HepG2 (cell line): ENCODE measurements at regions not wholly inside any gene's neighbourhood (a gene's known extent, or its start where the extent isn't known, plus 50 kb on each side); places are given as distances from the start of the nearest gene placed in this dataset.
"Not testable (repeated sequence)": the region's sequence is repeated elsewhere in the genome, so short reads cannot be mapped to it uniquely, and the experiment has no call there.

ENCODE experiments used
- ATAC-seq: fragments of 200-7000 bp; cut with Tn5 transposase; 3 replicates; pipeline ENCODE4 v1.9.1; 2020; ENCODE audit warnings: mild to moderate bottlenecking, moderate library complexity
- BruUV-seq: library from RNA; stranded (reverse); fragments of 400-500 nt; replicated peaks from 2 replicates; lab custom pipeline; 2021; lab: Mats Ljungman, UMichigan
- CTCF ChIA-PET: fragments of 300-600 bp; formaldehyde crosslinking; extraction: SDS; loops from one replicate; lab custom pipeline; 2021; ENCODE audit warnings: low total read pairs, inconsistent platforms, low intra/inter-chr PET ratio; lab: Yijun Ruan, JAX
- POLR2A ChIA-PET: fragments of 350-600 bp; sonication (Branson Sonifier 250); formaldehyde crosslinking; loops from one replicate; lab custom pipeline; 2020; ENCODE audit warnings: antibody characterized with exemption, inconsistent platforms; lab: Yijun Ruan, JAX
- DNase-seq: peaks from one replicate; pipeline ENCODE4 v3.0.0-alpha.2; 2015; ENCODE audit warnings: low spot score
- FAIRE-seq: peaks from 3 replicates; lab custom pipeline; 2011; peaks lifted over from hg19 to GRCh38; lab: Jason Lieb, UNC
- H2AFZ ChIP-seq: one replicate; pipeline ENCODE4 v1.6.1; 2011; ENCODE audit warnings: low read length, inconsistent platforms
- H3K27ac ChIP-seq: fragments of 300-600 bp; 3 replicates; pipeline ENCODE4 v1.8.0; 2011; ENCODE audit warnings: mixed run types, mild to moderate bottlenecking, mixed read lengths, low read length, inconsistent platforms; ENCODE audit not compliant: insufficient read depth; ENCODE audit errors: extremely low read length
- H3K27me3 ChIP-seq, 2 experiments: fragments of 200-600 bp in 1 of 2; 2 replicates in 1 of 2; 3 replicates in 1 of 2; pipeline versions ENCODE4 v1.6.0 to v1.8.0; 2011; ENCODE audit warnings: low read length in 2 of 2, mild to moderate bottlenecking in 2 of 2, moderate library complexity in 2 of 2, inconsistent platforms in 1 of 2; ENCODE audit not compliant: insufficient read depth in 2 of 2, control insufficient read depth in 1 of 2
- H3K36me3 ChIP-seq, 2 experiments: fragments of 200-600 bp in 1 of 2; replicated peaks in 1 of 2; 2 replicates in 1 of 2; 3 replicates in 1 of 2; pipeline versions ENCODE4 v1.5.1 to v1.8.0; 2011; ENCODE audit warnings: low read length in 2 of 2, inconsistent platforms in 1 of 2; ENCODE audit not compliant: insufficient read depth in 2 of 2, control insufficient read depth in 1 of 2
- H3K4me1 ChIP-seq: 2 replicates; pipeline ENCODE4 v1.5.1; 2012; ENCODE audit warnings: low read length, inconsistent platforms; ENCODE audit not compliant: insufficient read depth
- H3K4me2 ChIP-seq: 2 replicates; pipeline ENCODE4 v1.6.0; 2011; ENCODE audit warnings: low read depth, low read length, inconsistent platforms
- H3K4me3 ChIP-seq, 3 experiments: fragments of 200-600 bp in 1 of 3; sonication (generic), shearing (Covaris generic) in 1 of 3; replicated peaks in 1 of 3; 2 replicates each; pipeline ENCODE4 v1.5.1; 2011 to 2016; ENCODE audit warnings: low read length in 3 of 3, inconsistent platforms in 2 of 3, low read depth in 2 of 3, mild to moderate bottlenecking in 2 of 3, control low read depth in 1 of 3, mixed read lengths in 1 of 3; ENCODE audit not compliant: insufficient read depth in 1 of 3
- H3K79me2 ChIP-seq: one replicate; pipeline ENCODE4 v1.6.1; 2011; ENCODE audit warnings: low read length, inconsistent platforms; ENCODE audit not compliant: insufficient read depth
- H3K9ac ChIP-seq: 2 replicates; pipeline ENCODE4 v1.6.0; 2011; ENCODE audit warnings: mild to moderate bottlenecking, low read depth, low read length, inconsistent platforms; ENCODE audit not compliant: insufficient read depth
- H3K9me3 ChIP-seq: 2 replicates; pipeline ENCODE4 v1.5.1; 2012; ENCODE audit warnings: mild to moderate bottlenecking, low read length
- H4K20me1 ChIP-seq: 2 replicates; pipeline ENCODE4 v1.6.0; 2011; ENCODE audit warnings: inconsistent platforms, mild to moderate bottlenecking, low read length, moderate library complexity; ENCODE audit not compliant: insufficient read depth
- ZNF12 ChIP-seq: sonication (generic); formaldehyde crosslinking; IDR thresholded peaks from 2 replicates; pipeline ENCODE4 v1.5.0; 2020; ENCODE audit warnings: missing genetic modification reagents
- WGBS: methylation state at CpG from one replicate; pipeline ENCODE4 v1.1.6; 2017; ENCODE audit warnings: low lambda C conversion rate; 5-methylcytosine and 5-hydroxymethylcytosine counted together
- in situ Hi-C: cut with HindIII; loops from 2 replicates; pipeline ENCODE4 v1.10.0; 2017; ENCODE audit warnings: low pct_unique_long_range_greater_than_20kb; ENCODE audit not compliant: extremely low pct_ligation_motif_present
- intact Hi-C: fragments of 100-400 bp; cut with micrococcal nuclease; formaldehyde crosslinking; loops from one replicate; pipeline ENCODE4 v1.10.0; 2022; ENCODE audit not compliant: unreplicated experiment

- H4K20me1 ChIP-seq, H2AFZ ChIP-seq, POLR2A ChIA-PET, H3K36me3 ChIP-seq, DNase-seq, ATAC-seq, in situ Hi-C loops, intact Hi-C loops, H3K27me3 ChIP-seq, H3K79me2 ChIP-seq, BruUV-seq, CTCF ChIA-PET, H3K27ac ChIP-seq, H3K4me2 ChIP-seq, FAIRE-seq, H3K9ac ChIP-seq, H3K4me1 ChIP-seq, H3K4me3 ChIP-seq, H3K9me3 ChIP-seq: not testable (repeated sequence)
- WGBS, result 9% methylated on average over 8 of the region's 13 CpGs
These were observed 194.4 kb upstream of the ZNF469 start for GRCh38 chr16:88188171-88188895.

GRCh38 chr16:88190592-88191095, 192.1 kb upstream of the ZNF469 start:
- intact Hi-C loops, H3K9ac ChIP-seq, H2AFZ ChIP-seq, POLR2A ChIA-PET, H3K4me3 ChIP-seq, FAIRE-seq, H3K79me2 ChIP-seq, H3K9me3 ChIP-seq, H3K4me2 ChIP-seq, H4K20me1 ChIP-seq, ATAC-seq, DNase-seq, CTCF ChIA-PET, BruUV-seq, H3K4me1 ChIP-seq, H3K36me3 ChIP-seq, H3K27ac ChIP-seq: not testable (repeated sequence)
- TF ChIP-seq ZNF12 (CRISPR knock-in tag), result peak; percentile 52; the same call in 1 of the 2 replicates
- peaks cover 3 to 19% of the 10 kb centered on the region in 2 experiments for H3K27me3 ChIP-seq
- 12% methylated on average over 3 of the region's 3 CpGs for WGBS
- in situ Hi-C loops, result loop anchor here (10.0 kb wide), 1 partner anchor 244 kb away; no protein-coding TSS in a partner anchor

GRCh38 chr16:88191168-88191567, 191.6 kb upstream of the ZNF469 start:
- BruUV-seq, H3K79me2 ChIP-seq, H3K9ac ChIP-seq, H3K4me3 ChIP-seq, H4K20me1 ChIP-seq, POLR2A ChIA-PET, CTCF ChIA-PET, H3K4me1 ChIP-seq, H3K36me3 ChIP-seq, H3K9me3 ChIP-seq, FAIRE-seq, DNase-seq, H3K4me2 ChIP-seq, H2AFZ ChIP-seq, intact Hi-C loops, ATAC-seq, H3K27ac ChIP-seq: not testable (repeated sequence)
- in situ Hi-C loops, result loop anchor here (10.0 kb wide), 1 partner anchor 244 kb away; no protein-coding TSS in a partner anchor
- WGBS, result 53% methylated on average over 9 of the region's 9 CpGs
- peaks cover 3 to 24% of the 10 kb centered on the region in 2 experiments for H3K27me3 ChIP-seq
